ENCODE measurements at regions not wholly inside any gene's neighbourhood (a gene's known extent, or its start where the extent isn't known, plus 50 kb on each side); places are given as distances from the start of the nearest gene placed in this dataset.

DNA sequence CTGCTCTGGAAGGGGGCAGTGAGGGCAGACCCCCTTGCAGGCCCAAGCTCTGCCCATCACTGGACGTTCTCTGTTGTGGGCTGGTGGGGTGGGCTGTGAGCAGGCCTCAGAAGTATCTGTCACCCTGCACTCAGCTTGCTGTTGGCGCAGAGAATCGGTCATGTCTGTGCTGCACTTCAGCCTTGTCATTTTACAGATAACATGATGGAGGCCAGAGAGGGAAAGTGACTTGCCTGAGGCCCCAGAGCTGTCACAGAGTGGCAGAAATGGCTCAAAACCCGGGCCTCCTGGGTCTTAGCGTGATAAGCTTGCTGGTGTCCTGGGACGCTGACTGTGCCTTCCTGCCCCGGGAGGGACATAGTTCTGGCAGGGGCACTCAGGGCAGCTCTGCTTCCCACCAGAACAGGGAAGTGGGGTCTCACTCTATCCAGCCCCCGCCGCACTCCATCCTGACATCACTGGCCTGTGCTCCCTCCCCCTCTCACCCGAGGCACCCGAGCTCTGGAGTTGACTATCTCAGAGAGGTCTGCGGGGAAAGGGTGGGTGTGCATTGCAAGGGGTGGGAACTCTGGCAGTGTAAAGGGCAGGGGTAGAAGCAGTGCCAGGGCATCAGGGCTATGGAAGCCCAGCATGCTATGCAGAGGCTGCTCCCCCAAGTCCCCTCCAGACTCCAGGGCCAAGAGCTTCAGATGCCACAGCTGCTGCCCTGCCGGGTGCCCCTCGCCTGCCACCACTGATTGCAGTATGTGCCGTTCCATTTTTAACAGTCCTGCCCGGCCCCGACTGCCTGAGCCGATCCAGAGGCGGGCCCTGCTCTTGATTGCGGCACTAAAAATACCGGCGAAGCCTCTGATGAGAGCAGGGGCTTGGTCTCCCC is 50.4 kb upstream of the NECTIN1 start:
- DNase-seq (ENCODE audit: low spot score) = no peak

All from HT-29 (cell line).